EH (cell line): ENCODE measurements at regions not wholly inside any gene's neighbourhood (a gene's known extent, or its start where the extent isn't known, plus 50 kb on each side); places are given as distances from the start of the nearest gene placed in this dataset.

ENCODE experiments used
- DNase-seq: peaks from one replicate; pipeline ENCODE4 v3.0.0-alpha.2; 2015; ENCODE audit warnings: low read depth

DNA sequence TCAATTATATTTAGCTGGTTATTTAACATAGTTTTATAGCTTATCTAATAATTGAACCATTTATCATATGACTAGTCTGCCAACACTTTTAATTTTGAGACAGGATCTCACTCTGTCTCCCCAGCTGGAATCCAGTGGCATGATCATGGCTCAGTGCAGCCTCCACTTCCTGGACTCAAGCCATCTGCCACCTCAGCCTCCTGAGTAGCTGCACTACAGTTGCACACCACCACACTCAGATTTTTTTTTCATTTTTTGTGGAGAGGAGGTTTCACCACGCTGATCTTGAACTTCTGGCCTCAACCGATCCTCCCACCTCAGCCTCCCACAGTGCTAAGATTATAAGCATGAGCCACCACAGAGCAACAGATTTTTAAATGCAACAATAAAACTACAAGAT lies 151.4 kb upstream of the MDGA2 start:
- DNase-seq, result no peak

DNA sequence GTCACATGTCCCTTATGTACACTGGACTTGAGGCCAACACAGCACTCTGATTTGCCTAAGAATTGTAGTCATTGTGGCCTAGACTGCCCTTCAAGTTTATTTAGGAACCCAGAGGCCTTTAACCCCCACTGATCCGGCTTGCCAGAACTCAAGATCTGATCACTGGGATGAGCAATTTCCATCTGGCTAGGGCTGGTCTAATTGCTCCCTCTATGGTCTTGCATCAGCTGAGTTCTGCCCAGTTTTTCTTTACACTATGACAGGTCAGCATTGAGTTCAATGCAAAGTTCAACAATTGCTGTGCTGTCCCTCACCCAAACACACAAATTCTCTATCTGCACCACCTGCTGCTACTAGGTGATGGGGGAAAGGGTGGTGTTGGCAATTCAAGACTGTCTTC lies 146.9 kb upstream of the MDGA2 start:
- DNase-seq, result no peak

DNA sequence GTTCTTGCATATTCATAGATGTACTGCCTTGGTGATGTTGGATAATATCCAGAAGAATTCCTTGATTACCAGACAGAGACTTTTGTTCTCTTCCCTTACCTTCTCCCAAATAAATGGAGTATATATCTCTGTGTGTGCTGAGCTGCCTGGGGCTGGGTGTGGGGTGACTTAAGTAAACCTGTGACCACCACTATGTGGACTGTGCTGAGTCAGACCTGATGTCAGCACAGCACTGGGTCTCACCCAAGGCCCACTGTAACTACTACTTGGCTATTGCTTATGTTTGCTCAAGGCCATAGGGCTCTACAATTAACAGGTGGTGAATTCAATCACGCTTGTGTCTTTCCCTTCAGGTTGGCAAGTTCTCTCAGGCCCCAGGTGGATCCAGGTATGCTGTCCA lies 145.7 kb upstream of the MDGA2 start:
- DNase-seq, result no peak

DNA sequence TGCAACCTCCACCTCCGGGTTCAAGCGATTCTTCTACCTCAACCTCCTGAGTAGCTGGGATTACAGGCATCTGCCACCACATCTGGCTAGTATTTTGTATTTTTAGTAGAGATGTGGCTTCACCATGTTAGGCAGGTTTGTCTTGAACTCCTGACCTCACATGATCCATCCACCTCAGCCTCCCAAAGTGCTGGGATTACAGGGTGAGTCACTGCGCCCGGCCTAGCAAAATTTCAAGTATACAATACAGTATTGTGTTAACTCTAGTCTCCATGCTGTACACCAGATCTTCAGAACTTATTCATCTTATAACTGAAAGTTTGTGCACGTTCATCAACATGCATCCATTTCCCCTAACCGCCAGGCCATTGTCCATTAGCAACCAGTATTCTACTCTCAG lies 115.1 kb upstream of the MDGA2 start:
- no peak for DNase-seq

DNA sequence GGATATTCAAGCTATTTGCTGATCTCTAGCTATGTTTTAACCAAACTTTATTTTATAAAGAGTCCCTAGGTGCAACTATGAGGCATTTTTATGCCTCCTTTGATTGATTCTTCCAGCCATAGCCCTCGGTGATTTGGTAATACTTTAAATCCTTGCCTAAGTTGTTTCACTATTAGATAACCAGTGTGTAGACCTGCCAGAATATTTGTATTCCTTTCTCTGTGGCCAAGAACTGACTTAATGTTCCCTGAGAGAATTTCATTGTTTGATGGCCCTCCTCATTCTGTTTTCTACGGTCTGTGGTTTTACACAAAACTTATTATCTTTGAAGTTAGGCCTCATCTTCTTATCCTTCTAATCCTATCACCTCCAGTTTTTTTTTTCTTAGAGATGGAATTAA lies 109.7 kb upstream of the MDGA2 start:
- no peak for DNase-seq

GRCh38 chr14:47778631-47779030 lies 103.2 kb upstream of the MDGA2 start:
- DNase-seq, result no peak

DNA sequence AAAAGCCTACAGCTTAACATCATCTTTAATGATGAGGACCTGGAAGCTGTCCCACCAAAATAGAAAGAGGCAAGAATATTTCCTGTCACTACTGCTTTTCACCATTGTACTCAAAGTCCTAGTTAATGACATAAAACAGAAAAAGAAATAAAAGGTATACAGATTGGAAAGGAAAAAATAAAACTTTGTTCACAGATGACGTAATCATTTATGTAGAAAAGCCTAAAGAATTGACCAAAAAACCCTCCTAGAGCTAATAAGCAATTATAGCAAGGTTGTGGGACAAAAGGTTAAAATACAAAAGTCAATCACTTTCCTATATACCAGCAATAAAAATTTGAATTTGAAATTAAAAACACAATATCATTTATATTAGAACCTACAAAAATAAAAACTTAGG lies 97.2 kb upstream of the MDGA2 start:
- DNase-seq, result no peak

- DNase-seq, result no peak
Observed at GRCh38 chr14:47763188-47763854, 87.9 kb upstream of the MDGA2 start.

DNA sequence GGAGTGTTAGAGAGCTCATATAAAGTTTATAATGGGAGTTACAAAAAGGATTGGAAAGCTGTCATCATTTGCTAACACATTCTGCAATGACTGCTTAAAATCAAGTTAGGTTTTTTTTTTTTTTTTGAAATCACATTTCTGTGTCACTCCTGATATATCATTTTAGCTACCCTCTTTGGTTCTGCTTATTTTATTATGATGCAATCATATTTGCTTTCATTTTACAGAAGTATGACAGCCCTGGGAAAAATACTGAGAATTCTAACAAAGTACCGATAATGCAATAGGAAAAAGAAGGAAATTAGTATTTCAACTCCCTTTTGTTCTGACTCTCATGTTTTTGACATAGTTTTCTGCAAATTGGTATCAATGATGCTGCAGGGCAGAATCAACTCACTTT lies 71.6 kb upstream of the MDGA2 start:
- DNase-seq, result no peak

- DNase-seq, result no peak
Observed at GRCh38 chr14:47744155-47744554, 68.8 kb upstream of the MDGA2 start.

GRCh38 chr14:47739541-47739940 lies 64.1 kb upstream of the MDGA2 start:
- no peak for DNase-seq

DNA sequence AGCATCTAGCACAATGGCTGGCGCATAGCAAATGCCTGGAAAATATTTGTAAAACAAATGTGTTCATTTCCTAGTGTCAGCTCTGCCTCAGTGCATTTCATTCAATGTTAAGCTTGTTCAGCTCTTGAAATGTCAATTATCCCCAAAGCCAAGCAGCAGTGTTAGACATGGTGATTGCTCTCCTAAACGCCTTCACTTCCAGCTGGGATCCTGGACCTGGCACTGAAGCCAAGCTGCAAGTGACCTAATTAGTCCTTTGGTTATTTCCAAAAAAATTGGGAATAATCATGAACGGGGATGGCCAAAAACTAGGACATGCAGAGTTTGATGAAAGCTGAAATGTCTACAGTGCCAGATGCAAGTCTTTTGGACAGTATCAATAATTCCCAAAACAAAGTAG lies 54.9 kb upstream of the MDGA2 start:
- no peak for DNase-seq
